ENCODE measurements at regions not wholly inside any gene's neighbourhood (a gene's known extent, or its start where the extent isn't known, plus 50 kb on each side); places are given as distances from the start of the nearest gene placed in this dataset.

DNA sequence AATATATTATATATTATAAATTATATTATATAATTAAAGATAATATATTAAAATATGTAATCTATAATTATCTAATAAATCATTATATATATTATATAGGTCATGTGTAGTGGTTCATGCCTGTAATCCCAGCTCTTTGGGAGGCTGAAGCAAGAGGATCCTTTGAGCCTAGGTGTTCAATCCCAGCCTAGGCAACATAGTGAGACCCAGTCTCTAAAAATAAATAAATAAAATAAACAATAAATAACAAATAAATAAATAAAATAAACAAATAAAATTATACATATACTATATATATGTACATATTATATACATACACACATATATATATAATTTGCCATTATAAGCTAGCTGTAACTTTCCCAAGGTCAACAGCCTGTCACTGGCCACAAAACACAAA lies 277.7 kb downstream of the SETD4 start:
- TF ChIP-seq, protein P1, sequence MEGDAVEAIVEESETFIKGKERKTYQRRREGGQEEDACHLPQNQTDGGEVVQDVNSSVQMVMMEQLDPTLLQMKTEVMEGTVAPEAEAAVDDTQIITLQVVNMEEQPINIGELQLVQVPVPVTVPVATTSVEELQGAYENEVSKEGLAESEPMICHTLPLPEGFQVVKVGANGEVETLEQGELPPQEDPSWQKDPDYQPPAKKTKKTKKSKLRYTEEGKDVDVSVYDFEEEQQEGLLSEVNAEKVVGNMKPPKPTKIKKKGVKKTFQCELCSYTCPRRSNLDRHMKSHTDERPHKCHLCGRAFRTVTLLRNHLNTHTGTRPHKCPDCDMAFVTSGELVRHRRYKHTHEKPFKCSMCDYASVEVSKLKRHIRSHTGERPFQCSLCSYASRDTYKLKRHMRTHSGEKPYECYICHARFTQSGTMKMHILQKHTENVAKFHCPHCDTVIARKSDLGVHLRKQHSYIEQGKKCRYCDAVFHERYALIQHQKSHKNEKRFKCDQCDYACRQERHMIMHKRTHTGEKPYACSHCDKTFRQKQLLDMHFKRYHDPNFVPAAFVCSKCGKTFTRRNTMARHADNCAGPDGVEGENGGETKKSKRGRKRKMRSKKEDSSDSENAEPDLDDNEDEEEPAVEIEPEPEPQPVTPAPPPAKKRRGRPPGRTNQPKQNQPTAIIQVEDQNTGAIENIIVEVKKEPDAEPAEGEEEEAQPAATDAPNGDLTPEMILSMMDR (IDR thresholded peaks at IDR 0.05): no peak
- TF ChIP-seq POLR2A (IDR thresholded peaks at IDR 0.05): no peak

Measured in adrenal gland (tissue), 5 donors.